ENCODE measurements at regions not wholly inside any gene's neighbourhood (a gene's known extent, or its start where the extent isn't known, plus 50 kb on each side); places are given as distances from the start of the nearest gene placed in this dataset.
"Not testable (repeated sequence)": the region's sequence is repeated elsewhere in the genome, so short reads cannot be mapped to it uniquely, and the experiment has no call there.

DNA sequence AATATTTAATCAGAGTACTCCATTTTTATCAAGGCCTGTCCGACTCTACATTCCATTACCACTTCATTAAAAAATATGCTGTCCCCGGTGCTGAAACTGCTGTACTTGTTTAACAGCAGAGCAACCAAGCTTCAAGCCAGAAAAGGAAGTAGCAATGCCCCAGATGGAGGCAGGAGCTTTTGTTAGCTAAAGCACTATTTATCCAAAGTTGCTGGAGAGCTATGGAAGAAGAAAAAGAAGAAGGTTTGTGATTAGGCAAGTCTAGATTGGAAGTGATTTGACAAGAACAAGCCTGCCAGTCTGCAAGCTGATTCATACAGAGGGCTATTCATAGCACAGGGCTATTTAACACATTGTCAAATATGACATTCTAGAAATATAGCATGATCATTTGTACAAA, 160.9 kb upstream of the SPTLC3 start:
- DNase-seq (ENCODE audit: low spot score): no peak
- TF ChIP-seq, protein P1, sequence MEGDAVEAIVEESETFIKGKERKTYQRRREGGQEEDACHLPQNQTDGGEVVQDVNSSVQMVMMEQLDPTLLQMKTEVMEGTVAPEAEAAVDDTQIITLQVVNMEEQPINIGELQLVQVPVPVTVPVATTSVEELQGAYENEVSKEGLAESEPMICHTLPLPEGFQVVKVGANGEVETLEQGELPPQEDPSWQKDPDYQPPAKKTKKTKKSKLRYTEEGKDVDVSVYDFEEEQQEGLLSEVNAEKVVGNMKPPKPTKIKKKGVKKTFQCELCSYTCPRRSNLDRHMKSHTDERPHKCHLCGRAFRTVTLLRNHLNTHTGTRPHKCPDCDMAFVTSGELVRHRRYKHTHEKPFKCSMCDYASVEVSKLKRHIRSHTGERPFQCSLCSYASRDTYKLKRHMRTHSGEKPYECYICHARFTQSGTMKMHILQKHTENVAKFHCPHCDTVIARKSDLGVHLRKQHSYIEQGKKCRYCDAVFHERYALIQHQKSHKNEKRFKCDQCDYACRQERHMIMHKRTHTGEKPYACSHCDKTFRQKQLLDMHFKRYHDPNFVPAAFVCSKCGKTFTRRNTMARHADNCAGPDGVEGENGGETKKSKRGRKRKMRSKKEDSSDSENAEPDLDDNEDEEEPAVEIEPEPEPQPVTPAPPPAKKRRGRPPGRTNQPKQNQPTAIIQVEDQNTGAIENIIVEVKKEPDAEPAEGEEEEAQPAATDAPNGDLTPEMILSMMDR (IDR thresholded peaks at IDR 0.05; ENCODE audit: extremely low read depth, missing control alignments): no peak

DNA sequence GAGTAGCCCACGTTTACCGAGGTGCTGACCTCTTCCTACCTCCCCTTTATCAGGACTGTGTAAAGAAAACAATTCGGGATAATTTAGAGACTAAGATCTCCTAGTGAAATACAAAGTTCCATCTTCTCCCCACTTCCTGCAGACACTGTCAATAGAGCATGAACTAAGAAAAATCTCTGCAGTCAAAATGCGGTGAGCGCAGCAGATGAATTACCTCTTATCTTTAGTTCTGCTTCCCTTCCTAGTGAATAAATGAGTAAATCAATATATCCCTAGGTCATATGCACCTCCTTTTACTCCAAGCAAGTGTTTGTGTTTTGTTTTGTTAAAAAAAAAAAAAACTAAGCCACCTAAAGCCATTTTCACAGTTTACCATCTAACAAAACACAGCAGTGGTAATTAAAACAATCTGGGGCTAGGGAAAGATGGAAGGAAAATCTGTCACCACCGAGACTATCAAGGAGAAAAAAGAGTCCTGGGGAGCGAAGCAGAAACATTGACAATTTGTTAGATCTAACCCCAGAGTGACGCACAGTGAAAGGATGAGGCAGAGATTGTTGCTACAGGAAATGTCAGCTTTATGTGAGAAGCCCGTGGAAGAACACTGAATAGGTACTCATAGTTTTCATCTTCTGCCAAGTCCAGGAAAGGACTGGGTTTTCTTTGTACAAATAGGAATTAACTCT, 159.4 kb upstream of the SPTLC3 start:
- DNase-seq (ENCODE audit: low spot score): no peak
- TF ChIP-seq, protein P1 (IDR thresholded peaks at IDR 0.05; ENCODE audit: extremely low read depth, missing control alignments): no peak

DNA sequence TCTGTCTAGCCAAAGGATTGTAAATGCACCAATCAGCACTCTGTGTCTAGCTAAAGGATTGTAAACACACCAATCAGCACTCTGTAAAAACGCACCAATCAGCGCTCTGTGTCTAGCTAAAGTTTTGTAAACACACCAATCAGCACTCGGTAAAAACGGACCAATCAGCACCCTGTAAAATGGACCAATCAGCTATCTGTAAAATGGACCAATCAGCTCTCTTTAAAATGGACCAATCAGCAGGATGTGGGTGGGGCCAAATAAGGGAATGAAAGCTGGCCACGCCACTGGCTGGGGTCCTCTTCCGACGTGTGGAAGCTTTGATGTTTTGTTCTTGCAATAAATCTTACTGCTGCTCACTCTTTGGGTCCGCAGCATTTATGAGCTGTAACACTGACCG, 151.1 kb upstream of the SPTLC3 start:
- DNase-seq (ENCODE audit: low spot score): not testable (repeated sequence)

DNA sequence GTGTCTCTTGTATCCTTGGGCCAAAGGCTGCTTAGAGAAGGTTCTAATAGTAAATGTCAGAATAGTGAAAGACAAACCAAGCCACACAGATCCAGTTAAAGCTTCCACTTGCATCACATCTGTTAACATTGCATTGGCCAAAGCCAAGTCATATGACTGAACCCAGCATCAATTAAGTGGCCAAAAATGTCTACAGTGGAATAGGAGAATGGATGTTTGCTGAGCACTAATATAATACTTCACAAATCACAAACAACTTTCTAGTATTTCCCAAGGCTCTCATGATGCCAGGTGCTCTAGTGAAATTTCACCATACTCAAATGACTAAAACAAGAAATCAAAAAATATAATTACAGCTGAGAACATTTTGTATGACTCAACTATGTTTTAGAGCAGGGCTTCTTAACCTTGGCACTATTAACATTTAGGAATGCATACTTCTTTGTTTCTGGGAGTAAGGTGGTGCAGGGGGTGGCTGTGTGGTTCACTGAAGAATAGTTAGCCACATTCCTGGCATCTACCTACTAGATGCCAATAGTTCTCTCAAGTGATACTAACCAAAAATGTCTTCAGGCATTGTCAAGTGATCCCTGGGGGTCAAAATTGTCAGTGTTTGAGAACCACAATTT, 148.0 kb upstream of the SPTLC3 start:
- no peak for DNase-seq (ENCODE audit: low spot score)
- TF ChIP-seq, protein P1 (IDR thresholded peaks at IDR 0.05; ENCODE audit: extremely low read depth, missing control alignments): no peak

DNA sequence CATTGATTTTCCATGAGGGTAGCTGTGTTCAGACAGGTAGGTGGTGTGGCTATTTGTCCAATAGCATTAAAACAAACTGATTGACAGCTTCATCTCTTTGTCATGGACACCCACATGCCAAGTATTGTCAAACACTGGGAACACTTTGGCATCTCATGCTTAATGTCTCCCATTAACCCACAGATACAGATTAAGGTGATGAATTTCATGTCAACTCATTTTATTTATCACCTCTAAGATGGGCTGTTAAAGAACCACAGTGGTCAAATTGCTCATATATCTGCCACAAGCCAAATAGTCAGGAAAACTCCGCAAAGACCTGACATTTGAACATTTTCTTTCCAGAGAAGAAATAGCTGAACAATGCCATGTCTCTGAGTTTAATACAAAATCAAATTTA, 139.1 kb upstream of the SPTLC3 start:
- no peak for DNase-seq (ENCODE audit: low spot score)
- TF ChIP-seq, protein P1 (IDR thresholded peaks at IDR 0.05; ENCODE audit: extremely low read depth, missing control alignments): no peak

DNA sequence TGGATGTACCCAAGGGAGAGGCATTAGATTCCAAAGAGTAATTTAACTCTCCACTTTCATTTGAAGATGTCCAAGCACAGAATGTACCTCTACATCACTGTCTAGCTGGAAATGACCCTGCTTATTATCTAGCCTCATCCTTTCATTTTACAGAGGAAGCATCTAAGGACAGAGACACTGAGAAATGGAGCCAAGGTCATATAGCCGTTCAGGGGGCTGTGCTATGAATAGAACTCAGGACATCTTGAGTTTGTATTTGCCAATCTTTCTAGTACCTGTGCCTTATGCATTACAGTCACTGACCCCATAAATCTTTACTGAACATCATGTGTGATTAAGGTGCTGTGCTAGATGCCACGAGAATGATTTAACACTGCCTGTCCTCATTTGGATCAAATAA, 138.2 kb upstream of the SPTLC3 start:
- TF ChIP-seq, protein P1 (IDR thresholded peaks at IDR 0.05; ENCODE audit: extremely low read depth, missing control alignments): no peak
- DNase-seq (ENCODE audit: low spot score): no peak

DNA sequence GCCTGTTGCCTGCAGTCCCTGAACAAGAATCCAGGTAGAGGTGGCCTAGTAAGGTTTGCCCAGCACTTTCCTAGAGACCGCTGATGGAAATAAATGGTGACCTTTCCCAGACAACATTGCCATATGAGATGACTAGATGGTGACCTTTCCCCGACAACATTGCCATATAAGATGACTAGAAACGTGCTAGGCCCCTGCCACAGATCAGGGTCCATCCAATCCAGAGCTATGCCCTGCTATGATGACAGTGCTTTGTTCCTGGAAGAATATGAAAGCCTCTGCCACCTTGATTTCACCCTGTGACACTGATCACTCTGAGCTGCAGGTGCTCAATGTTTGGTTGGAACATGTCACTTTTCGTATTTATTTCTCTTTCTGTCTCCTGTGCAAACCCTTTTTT, 133.8 kb upstream of the SPTLC3 start:
- DNase-seq (ENCODE audit: low spot score): no peak
- TF ChIP-seq, protein P1 (IDR thresholded peaks at IDR 0.05; ENCODE audit: extremely low read depth, missing control alignments): no peak

DNA sequence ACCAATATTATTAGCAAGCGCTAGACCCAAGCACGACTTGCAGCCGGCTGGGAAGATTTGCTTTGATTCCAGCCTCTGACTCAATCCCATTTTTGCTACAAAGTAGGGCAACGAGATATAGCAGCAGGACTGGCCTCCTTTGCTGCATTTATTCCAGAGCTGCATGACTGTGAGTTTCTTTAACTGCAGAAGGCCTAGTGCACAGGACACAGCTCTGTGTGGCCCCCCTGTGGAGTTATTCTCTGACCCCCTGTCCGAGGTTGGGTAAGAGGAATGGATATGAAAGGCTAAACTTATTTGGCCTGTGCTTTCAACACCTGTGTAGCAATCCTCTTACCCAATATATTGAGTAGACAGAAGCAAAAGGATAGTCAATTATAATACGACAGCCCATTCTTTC, 133.3 kb upstream of the SPTLC3 start:
- TF ChIP-seq, protein P1 (IDR thresholded peaks at IDR 0.05; ENCODE audit: extremely low read depth, missing control alignments): no peak
- no peak for DNase-seq (ENCODE audit: low spot score)

All from GM20000 (cell line).